ENCODE measurements at regions not wholly inside any gene's neighbourhood (a gene's known extent, or its start where the extent isn't known, plus 50 kb on each side); places are given as distances from the start of the nearest gene placed in this dataset.

DNA sequence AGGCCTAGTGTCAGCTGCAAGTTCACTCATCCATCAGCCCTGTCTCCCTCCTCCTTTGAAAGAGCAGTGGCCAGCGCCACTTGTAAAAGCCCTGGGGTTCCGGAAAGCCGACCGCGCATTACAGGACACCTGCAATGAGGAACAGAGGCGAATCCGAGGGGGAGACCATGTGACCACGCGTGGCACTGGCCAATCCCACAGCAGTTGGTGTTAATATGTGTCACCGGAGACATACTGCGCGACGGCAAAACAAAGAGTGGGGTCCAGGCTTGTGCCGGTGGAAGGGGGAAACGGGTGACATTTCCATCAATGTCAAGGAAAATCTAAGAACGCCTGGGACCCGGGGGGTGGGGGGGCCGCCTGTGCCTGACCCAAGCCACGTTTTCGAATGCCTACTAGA is 480.8 kb downstream of the SPATA31A7 start:
- TF ChIP-seq MYC (IDR thresholded peaks at IDR 0.05; ENCODE audit: low read depth, low read length) = no peak
- TF ChIP-seq, protein P1, sequence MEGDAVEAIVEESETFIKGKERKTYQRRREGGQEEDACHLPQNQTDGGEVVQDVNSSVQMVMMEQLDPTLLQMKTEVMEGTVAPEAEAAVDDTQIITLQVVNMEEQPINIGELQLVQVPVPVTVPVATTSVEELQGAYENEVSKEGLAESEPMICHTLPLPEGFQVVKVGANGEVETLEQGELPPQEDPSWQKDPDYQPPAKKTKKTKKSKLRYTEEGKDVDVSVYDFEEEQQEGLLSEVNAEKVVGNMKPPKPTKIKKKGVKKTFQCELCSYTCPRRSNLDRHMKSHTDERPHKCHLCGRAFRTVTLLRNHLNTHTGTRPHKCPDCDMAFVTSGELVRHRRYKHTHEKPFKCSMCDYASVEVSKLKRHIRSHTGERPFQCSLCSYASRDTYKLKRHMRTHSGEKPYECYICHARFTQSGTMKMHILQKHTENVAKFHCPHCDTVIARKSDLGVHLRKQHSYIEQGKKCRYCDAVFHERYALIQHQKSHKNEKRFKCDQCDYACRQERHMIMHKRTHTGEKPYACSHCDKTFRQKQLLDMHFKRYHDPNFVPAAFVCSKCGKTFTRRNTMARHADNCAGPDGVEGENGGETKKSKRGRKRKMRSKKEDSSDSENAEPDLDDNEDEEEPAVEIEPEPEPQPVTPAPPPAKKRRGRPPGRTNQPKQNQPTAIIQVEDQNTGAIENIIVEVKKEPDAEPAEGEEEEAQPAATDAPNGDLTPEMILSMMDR (IDR thresholded peaks at IDR 0.05; ENCODE audit: low read depth, low read length) = no peak
- TF ChIP-seq POLR2A (IDR thresholded peaks at IDR 0.05; ENCODE audit: extremely low read depth, insufficient read length) = no peak
- TF ChIP-seq, protein P2, sequence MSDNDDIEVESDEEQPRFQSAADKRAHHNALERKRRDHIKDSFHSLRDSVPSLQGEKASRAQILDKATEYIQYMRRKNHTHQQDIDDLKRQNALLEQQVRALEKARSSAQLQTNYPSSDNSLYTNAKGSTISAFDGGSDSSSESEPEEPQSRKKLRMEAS (IDR thresholded peaks at IDR 0.05; ENCODE audit: low read depth, low read length) = no peak
